ENCODE measurements at regions not wholly inside any gene's neighbourhood (a gene's known extent, or its start where the extent isn't known, plus 50 kb on each side); places are given as distances from the start of the nearest gene placed in this dataset.

GRCh38 chr1:115545791-115546733, 95.7 kb upstream of the VANGL1 start:
- no peak for TF ChIP-seq CTCF (IDR thresholded peaks at IDR 0.05)
- peak; percentile 22 for DNase-seq (ENCODE audit: low spot score)
- peak; percentile 88 for ATAC-seq (ENCODE audit: low FRiP score)

- ATAC-seq (ENCODE audit: low FRiP score) (no peak), DNase-seq (ENCODE audit: low spot score) (no peak)
- no peak for TF ChIP-seq CTCF (IDR thresholded peaks at IDR 0.05)
Measured at GRCh38 chr1:115545096-115545720, 96.6 kb upstream of the VANGL1 start.

GRCh38 chr1:115544131-115544530, 97.6 kb upstream of the VANGL1 start:
- no peak for DNase-seq (ENCODE audit: low spot score)
- no peak for TF ChIP-seq CTCF (IDR thresholded peaks at IDR 0.05)
- ATAC-seq (ENCODE audit: low FRiP score), result no peak

GRCh38 chr1:115543247-115543646, 98.5 kb upstream of the VANGL1 start:
- DNase-seq (ENCODE audit: low spot score), result no peak
- ATAC-seq (ENCODE audit: low FRiP score), result no peak
- TF ChIP-seq CTCF (IDR thresholded peaks at IDR 0.05), result no peak

GRCh38 chr1:115539736-115540135, 102.0 kb upstream of the VANGL1 start:
- TF ChIP-seq CTCF (IDR thresholded peaks at IDR 0.05), result no peak
- ATAC-seq (ENCODE audit: low FRiP score), result no peak
- no peak for DNase-seq (ENCODE audit: low spot score)

GRCh38 chr1:115539061-115539460, 102.7 kb upstream of the VANGL1 start:
- no peak for DNase-seq (ENCODE audit: low spot score)
- no peak for TF ChIP-seq CTCF (IDR thresholded peaks at IDR 0.05)
- ATAC-seq (ENCODE audit: low FRiP score), result no peak

Data from omental fat pad (tissue), 3 donors.